ENCODE measurements at regions not wholly inside any gene's neighbourhood (a gene's known extent, or its start where the extent isn't known, plus 50 kb on each side); places are given as distances from the start of the nearest gene placed in this dataset.

DNA sequence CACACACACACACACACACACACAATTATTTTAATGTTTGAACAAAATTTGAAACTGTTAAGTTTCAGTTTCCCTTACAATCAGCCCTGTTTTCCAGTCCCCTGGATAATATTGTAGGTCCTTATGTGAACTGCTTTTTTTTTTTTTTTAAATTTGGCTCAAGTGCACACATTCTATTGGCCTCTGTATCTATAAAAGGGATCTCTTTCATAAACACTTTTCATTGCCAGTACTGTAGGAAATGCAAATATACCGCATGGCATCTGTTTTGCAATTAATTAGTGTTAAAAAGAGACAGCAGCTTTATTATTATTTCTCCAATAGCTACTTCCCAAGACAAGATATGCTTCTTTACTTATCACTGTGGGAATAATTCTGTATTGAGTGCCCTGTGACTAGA, 738.7 kb downstream of the EPHA4 start:
- TF ChIP-seq, protein P1, sequence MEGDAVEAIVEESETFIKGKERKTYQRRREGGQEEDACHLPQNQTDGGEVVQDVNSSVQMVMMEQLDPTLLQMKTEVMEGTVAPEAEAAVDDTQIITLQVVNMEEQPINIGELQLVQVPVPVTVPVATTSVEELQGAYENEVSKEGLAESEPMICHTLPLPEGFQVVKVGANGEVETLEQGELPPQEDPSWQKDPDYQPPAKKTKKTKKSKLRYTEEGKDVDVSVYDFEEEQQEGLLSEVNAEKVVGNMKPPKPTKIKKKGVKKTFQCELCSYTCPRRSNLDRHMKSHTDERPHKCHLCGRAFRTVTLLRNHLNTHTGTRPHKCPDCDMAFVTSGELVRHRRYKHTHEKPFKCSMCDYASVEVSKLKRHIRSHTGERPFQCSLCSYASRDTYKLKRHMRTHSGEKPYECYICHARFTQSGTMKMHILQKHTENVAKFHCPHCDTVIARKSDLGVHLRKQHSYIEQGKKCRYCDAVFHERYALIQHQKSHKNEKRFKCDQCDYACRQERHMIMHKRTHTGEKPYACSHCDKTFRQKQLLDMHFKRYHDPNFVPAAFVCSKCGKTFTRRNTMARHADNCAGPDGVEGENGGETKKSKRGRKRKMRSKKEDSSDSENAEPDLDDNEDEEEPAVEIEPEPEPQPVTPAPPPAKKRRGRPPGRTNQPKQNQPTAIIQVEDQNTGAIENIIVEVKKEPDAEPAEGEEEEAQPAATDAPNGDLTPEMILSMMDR (IDR thresholded peaks at IDR 0.05) = no peak
- TF ChIP-seq POLR2A (IDR thresholded peaks at IDR 0.05) (no peak), POLR2AphosphoS5 (IDR thresholded peaks at IDR 0.05) (no peak)

Measured in breast epithelium (tissue), 3 donors.